ENCODE measurements at regions not wholly inside any gene's neighbourhood (a gene's known extent, or its start where the extent isn't known, plus 50 kb on each side); places are given as distances from the start of the nearest gene placed in this dataset.

DNA sequence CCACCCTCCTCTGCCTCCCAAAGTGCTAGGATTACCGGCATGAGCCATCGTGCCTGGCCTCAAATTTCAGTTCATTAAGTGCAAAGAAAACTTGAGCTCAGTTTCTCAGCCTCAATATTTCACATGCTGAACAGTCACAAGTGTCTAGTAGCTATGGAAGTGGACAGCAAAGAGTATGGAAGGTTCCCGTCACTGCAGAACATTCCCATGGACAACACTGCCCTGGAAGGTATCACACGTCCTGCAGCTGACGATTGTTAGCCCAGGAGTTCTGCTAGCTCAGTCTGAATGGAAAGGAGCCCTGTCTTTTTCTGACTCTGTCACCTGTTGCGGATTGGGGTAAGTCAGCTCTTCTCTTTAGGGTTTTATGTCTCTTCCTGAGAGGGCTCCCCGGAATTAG lies 86.2 kb upstream of the PTPRM start:
- no peak overlapping the region for H3K4me3 ChIP-seq (ENCODE audit: control extremely low read depth in 1 of 5, extremely low read depth in 1 of 5, insufficient read depth in 1 of 5, low read depth in 2 of 5, low read length in 4 of 5)
- H3K9me3 ChIP-seq (ENCODE audit: control extremely low read depth in 1 of 3, control insufficient read depth in 2 of 3, insufficient read depth in 1 of 3, low read length in 2 of 3): peaks cover 0 to 5% (median 0%) of the 10 kb centered on the region in 3 donors
- no peak overlapping the region for H3K4me2 ChIP-seq (replicated peaks; ENCODE audit: low read depth, low read length, poor library complexity, severe bottlenecking)
- H3K4me1 ChIP-seq (ENCODE audit: control insufficient read depth in 2 of 2, insufficient read depth in 2 of 2, low read length in 2 of 2): no peaks in the 10 kb centered on the region
- H3K27me3 ChIP-seq (replicated peaks in 1 of 4; ENCODE audit: control extremely low read depth in 1 of 4, control insufficient read depth in 3 of 4, insufficient read depth in 4 of 4, low read length in 3 of 4): no peaks in the 10 kb centered on the region
- Mint-ChIP-seq H3K4me1 (no peaks in the 10 kb centered on the region), H3K4me3 (no peak overlapping the region), H3K27me3 (no peaks in the 10 kb centered on the region), H3K27ac (no peak overlapping the region), H3K9me3 (ENCODE audit: insufficient read depth) (no peaks in the 10 kb centered on the region)
- TF ChIP-seq EZH2 (IDR thresholded peaks at IDR 0.05; ENCODE audit: borderline replicate concordance, insufficient read depth, low read depth, low read length, poor library complexity, severe bottlenecking): no peak
- TF ChIP-seq, protein P1, sequence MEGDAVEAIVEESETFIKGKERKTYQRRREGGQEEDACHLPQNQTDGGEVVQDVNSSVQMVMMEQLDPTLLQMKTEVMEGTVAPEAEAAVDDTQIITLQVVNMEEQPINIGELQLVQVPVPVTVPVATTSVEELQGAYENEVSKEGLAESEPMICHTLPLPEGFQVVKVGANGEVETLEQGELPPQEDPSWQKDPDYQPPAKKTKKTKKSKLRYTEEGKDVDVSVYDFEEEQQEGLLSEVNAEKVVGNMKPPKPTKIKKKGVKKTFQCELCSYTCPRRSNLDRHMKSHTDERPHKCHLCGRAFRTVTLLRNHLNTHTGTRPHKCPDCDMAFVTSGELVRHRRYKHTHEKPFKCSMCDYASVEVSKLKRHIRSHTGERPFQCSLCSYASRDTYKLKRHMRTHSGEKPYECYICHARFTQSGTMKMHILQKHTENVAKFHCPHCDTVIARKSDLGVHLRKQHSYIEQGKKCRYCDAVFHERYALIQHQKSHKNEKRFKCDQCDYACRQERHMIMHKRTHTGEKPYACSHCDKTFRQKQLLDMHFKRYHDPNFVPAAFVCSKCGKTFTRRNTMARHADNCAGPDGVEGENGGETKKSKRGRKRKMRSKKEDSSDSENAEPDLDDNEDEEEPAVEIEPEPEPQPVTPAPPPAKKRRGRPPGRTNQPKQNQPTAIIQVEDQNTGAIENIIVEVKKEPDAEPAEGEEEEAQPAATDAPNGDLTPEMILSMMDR (IDR thresholded peaks at IDR 0.05): no peak
- ATAC-seq (ENCODE audit: low read depth) (no peak), DNase-seq (no peak)
- H3K9ac ChIP-seq (ENCODE audit: low read length): no peak overlapping the region
- H3K79me2 ChIP-seq (ENCODE audit: control insufficient read depth, insufficient read depth, low read length): no peaks in the 10 kb centered on the region
- H3K27ac ChIP-seq (ENCODE audit: low read length in 2 of 2): no peak overlapping the region
- 88% methylated on average over 7 of the region's 7 CpGs for WGBS (ENCODE audit: insufficient coverage)
- H2AFZ ChIP-seq (ENCODE audit: insufficient read depth, low read depth, low read length, poor library complexity, severe bottlenecking): no peak overlapping the region
- H4K20me1 ChIP-seq (ENCODE audit: control insufficient read depth, insufficient read depth, low read length, poor library complexity, severe bottlenecking): no peaks in the 10 kb centered on the region
- POLR2A ChIA-PET: no interaction called here
- intact Hi-C loops (cut with micrococcal nuclease): no loop called here
- H3K36me3 ChIP-seq (replicated peaks in 1 of 2; ENCODE audit: control extremely low read depth in 1 of 2, control insufficient read depth in 1 of 2, extremely low read depth in 1 of 2, insufficient read depth in 2 of 2, low read length in 1 of 2): no peaks in the 10 kb centered on the region
- CTCF ChIA-PET: no interaction called here

GRCh38 chr18:7482342-7482741 lies 84.8 kb upstream of the PTPRM start:
- no peak for DNase-seq

More at GRCh38 chr18:7482342-7482741, 84.8 kb upstream of the PTPRM start:
- no peak for ATAC-seq (ENCODE audit: low read depth)
- H3K9me3 ChIP-seq (ENCODE audit: control extremely low read depth in 1 of 3, control insufficient read depth in 2 of 3, insufficient read depth in 1 of 3, low read length in 2 of 3): peaks cover 0 to 5% (median 0%) of the 10 kb centered on the region in 3 donors
- no peaks in the 10 kb centered on the region for H3K9me3 Mint-ChIP-seq (ENCODE audit: insufficient read depth)
- intact Hi-C loops (cut with micrococcal nuclease): no loop called here
- POLR2A ChIA-PET: no interaction called here
- H3K4me1 ChIP-seq (ENCODE audit: control insufficient read depth in 2 of 2, insufficient read depth in 2 of 2, low read length in 2 of 2): no peaks in the 10 kb centered on the region
- no peak overlapping the region for H3K27ac Mint-ChIP-seq
- no peaks in the 10 kb centered on the region for H4K20me1 ChIP-seq (ENCODE audit: control insufficient read depth, insufficient read depth, low read length, poor library complexity, severe bottlenecking)
- H3K27me3 ChIP-seq (replicated peaks in 1 of 4; ENCODE audit: control extremely low read depth in 1 of 4, control insufficient read depth in 3 of 4, insufficient read depth in 4 of 4, low read length in 3 of 4): no peaks in the 10 kb centered on the region
- H2AFZ ChIP-seq (ENCODE audit: insufficient read depth, low read depth, low read length, poor library complexity, severe bottlenecking): no peak overlapping the region
- H3K27ac ChIP-seq (ENCODE audit: low read length in 2 of 2): no peak overlapping the region
- H3K4me2 ChIP-seq (replicated peaks; ENCODE audit: low read depth, low read length, poor library complexity, severe bottlenecking): no peak overlapping the region
- no peaks in the 10 kb centered on the region for H3K4me1 Mint-ChIP-seq
- no peaks in the 10 kb centered on the region for H3K27me3 Mint-ChIP-seq
- no peak overlapping the region for H3K4me3 ChIP-seq (ENCODE audit: control extremely low read depth in 1 of 5, extremely low read depth in 1 of 5, insufficient read depth in 1 of 5, low read depth in 2 of 5, low read length in 4 of 5)
- H3K79me2 ChIP-seq (ENCODE audit: control insufficient read depth, insufficient read depth, low read length): no peaks in the 10 kb centered on the region
- CTCF ChIA-PET: no interaction called here
- no peak overlapping the region for H3K9ac ChIP-seq (ENCODE audit: low read length)
- no peak for TF ChIP-seq EZH2 (IDR thresholded peaks at IDR 0.05; ENCODE audit: borderline replicate concordance, insufficient read depth, low read depth, low read length, poor library complexity, severe bottlenecking)
- TF ChIP-seq, protein P1 (IDR thresholded peaks at IDR 0.05): no peak
- no peak overlapping the region for H3K4me3 Mint-ChIP-seq
- no peaks in the 10 kb centered on the region for H3K36me3 ChIP-seq (replicated peaks in 1 of 2; ENCODE audit: control extremely low read depth in 1 of 2, control insufficient read depth in 1 of 2, extremely low read depth in 1 of 2, insufficient read depth in 2 of 2, low read length in 1 of 2)
